Activated CD4-positive, alpha-beta T cell treated with anti-CD3 and anti-CD28 coated beads for 24 hours (primary cell): ENCODE measurements at regions not wholly inside any gene's neighbourhood (a gene's known extent, or its start where the extent isn't known, plus 50 kb on each side); places are given as distances from the start of the nearest gene placed in this dataset.
"Not testable (repeated sequence)": the region's sequence is repeated elsewhere in the genome, so short reads cannot be mapped to it uniquely, and the experiment has no call there.

ENCODE experiments used
- DNase-seq, 2 donors: peaks; one replicate each; pipeline ENCODE4 v3.0.0-alpha.2; 2020; ENCODE audit warnings: low read depth in 2 of 2

DNA sequence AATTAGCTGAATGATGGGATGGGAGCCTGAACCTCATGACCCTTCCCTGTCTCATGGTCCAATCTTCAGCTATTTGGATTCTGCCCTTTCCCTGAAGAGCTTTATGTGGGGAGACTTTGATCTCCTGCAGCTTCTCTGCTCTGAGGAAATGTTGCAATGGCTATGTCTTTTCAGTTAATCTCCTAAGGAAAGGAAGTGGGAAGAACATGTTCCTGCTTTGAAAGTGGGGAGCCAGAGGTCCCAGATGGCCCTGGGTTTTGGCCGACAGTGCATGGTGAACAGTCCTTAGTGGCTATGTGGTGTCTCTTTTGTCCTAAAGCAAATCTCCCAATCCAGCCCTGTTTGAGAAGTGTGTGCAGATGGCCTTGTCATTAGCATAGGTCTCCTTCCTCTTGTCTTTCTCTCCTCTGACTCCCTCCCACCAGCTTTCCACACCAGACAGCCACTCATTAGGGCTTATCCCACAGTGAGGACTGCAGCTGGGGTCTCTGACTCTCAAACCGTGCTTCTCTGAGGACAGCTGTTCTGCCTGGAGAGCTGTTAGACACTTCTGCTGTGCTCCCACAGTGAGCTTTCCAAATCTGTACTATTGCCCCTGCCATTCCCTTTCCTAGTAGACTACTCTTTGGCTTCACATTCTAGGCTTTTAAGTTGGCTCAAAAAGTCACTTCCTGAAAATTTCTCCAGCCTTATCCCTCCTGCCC lies 365.8 kb upstream of the UMPS start:
- DNase-seq = no peak

DNA sequence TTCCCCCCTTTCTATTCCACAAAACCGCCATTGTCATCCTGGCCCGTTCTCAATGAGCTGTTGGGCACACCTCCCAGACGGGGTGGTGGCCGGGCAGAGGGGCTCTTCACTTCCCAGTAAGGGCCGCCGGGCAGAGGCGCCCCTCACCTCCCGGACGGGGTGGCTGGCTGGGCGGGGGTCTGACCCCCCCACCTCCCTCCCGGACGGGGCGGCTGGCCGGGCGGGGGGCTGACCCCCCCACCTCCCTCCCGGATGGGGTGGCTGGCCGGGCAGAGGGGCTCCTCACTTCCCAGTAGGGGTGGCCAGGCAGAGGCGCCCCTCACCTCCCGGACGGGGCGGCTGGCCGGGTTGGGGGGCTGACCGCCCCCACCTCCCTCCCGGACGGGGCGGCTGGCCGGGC lies 363.6 kb upstream of the UMPS start:
- not testable (repeated sequence) for DNase-seq

DNA sequence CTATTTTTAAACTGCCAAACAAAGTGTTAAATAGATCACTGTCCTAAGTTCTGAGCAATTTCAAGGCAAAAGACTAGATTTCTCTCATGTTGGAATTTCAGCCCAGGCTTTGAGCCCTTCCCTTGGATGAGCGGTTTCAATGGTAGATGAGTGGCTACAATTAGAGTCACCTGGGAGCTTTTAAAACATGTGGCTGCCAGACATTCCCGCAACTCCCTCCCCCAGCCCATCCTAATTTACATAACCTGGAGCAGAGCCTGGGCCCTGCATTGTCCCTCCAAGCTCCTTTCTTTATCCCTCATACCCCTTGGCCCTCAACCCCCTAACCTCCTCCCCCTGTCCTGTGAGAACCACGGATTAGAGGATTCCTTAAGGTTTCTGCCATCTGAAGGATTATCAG lies 357.5 kb upstream of the UMPS start:
- DNase-seq = no peak

DNA sequence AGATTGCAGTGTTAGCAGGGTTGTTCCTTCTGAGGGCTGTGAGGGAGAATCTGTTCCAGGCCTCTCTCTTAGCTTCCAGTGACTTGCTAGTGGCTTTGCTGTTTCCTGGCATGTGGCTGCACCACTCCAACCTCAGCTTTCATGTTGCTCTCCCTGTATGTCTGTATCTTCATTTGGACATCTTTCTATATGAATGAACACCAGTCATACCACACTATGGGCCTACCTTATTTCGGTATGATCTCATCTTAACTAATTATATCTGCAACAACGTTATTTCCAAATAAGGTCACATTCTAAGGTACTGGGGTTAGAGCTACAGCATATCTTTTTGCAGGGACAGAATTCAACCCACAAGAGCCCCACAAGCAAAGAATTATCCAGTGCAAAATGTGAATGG lies 356.7 kb upstream of the UMPS start:
- DNase-seq = no peak

DNA sequence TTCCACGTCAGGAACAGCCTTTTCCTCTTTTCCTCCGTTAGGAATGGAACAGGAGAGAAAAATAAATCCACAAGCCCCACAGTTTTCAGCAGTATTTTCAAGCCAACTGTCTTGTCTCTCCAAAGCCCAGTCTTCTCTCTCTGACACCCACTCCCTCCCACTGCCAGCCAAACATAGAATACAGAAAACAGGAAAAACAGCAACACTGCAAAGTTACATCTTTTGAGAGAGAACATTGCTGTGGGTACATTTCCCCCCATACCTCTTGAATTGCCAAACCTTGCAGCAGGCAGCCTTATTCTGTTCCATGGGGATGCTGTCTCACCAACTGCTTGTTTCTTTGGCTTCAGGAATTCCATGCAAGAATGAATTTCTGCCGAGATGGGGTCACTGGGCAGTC lies 355.7 kb upstream of the UMPS start:
- no peak for DNase-seq

DNA sequence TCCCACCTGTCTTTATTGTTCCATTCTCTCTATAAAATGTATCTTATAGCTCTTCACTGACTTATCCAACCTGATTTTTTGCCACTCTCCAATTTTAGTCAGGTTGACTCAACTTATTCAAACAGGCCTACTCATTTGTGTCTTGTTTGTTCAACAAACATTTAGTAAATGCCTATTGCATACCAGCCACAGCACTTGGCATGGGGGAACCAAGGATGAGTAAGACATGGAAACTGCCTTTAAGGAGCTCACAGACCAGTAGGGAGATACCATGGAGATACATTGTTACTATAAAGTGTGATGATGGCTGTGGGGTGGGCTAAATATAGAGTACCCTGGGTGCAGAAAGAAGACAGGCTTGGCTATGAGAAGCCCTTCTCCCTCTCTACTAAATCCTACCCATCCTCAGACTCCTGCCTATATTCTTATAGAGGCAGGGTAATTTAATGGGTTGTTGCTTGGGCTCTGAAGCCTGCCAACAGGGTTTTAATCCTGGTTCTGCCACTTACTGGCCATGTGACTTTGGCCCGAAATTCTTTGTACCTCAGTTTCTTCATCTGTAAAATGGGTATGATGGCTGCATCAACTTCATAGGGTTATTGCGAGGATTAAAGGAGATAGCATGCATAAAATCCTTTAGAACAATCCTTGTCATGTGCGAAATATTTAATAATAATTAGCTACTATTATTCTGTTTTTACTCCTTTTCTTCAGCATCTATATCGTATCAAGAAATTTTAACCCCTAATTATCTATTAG lies 348.5 kb upstream of the UMPS start:
- no peak for DNase-seq

DNA sequence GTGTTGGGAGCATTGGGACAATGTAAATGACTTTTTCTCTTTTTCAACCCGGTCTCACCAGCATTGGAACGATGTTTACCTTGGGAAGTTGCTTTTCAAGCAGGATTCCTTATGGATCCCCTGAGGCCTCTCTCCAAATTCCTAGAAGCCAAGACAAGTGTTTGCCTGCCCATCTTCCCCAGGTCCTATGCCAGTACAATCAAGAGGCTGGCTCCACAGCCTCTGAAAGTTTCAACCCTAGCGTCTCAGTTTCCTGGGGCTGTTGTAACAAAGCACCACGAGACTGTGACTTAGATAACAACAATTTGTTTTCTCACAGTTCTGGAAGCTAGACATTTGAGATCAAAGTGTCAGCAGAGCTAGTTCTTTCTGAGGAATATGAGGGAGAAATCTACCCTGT lies 347.2 kb upstream of the UMPS start:
- DNase-seq = no peak

DNA sequence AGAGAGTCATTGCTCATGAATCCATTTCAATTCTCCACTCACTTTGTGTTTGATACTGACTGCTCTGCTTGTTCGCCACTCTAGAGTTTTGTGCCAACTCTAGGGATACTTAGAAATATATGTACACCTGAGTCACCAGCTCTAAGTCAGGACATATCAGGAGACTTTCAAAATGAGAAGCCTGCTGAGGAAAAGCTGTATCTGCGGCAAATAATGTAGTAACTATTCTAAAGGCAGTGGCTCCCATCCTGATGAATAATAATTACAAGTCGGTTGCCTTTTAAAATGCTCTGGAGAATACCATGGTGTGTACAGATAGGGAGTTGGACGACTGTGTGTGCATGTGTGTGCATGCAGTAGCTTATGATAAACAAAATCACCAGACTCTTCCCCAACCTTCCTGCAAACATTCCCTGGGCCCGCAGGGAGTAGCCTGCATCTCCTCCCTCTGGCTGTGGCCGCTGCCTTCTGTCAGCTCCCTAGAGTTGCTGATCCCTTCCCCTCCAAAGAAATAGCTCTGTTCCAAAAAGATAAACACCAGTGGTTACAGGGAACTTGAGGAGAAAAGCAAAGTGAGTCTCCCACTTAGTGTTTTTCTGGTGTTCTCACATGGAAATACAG lies 346.3 kb upstream of the UMPS start:
- DNase-seq = no peak

DNA sequence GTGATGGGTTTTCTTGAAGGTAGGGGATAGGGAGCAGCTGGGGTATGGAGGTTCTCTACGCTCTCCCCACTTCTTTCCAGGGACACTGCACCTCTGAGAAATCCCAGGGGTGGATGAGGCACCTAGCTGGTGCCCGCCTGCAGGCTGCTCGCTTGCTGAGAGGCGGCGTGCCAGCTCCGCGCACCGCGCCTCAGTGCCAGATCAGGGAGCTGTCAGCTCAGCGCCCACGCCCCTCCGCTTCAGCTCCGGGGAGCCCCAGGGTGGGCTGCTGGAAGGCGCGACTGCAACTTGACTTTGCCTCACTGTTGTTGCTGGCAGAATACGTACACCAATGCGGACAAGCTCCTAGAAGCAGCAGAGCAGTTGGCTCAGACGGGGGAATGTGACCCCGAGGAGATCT lies 345.7 kb upstream of the UMPS start:
- no peak for DNase-seq

DNA sequence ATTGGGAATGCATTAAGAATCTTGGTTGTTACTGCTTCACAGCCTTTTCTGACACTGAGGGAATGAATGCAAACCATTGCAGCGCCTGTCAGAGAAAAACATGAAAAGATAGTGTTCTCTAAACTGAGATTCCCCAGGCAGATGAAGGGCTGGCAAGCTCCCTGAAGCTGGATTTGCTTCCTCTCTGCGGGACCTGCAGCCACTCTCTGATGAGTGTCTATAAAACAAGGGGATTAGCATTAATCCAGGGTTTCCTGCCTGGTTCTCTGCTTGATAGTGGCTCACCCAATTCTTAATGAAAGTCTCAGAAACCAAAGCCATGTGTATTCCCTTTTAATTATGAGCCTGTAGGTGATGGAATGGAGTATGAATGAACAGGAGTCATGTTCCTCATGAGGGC lies 344.3 kb upstream of the UMPS start:
- DNase-seq = no peak

DNA sequence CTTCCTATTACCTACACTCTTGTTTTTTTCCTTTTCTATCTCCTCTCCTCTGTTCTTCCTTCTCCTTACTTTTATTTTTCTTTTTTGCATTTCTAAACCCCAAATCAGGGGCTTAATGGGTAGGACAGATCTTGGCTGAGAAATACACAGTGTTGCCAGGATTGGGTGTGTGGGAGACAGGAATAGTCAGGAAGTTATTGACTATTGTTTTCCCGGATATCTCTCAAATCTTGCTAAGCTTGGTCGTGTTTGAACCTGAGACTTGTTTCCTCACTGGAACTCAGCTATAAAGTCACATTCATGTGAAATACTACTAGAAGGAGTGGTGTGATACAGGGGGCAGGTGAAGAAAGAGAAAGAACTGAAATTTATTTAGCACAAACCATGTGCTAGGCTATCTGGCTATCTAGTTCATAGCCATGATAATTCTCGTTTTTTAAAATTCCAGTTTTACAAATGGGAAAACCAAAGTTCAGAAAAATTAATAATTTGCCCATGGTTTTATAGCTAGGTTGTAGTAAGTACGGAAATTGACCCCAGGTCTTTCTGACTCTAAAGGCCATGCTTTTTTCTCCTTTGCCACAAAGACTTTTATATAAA lies 343.2 kb upstream of the UMPS start:
- no peak for DNase-seq

DNA sequence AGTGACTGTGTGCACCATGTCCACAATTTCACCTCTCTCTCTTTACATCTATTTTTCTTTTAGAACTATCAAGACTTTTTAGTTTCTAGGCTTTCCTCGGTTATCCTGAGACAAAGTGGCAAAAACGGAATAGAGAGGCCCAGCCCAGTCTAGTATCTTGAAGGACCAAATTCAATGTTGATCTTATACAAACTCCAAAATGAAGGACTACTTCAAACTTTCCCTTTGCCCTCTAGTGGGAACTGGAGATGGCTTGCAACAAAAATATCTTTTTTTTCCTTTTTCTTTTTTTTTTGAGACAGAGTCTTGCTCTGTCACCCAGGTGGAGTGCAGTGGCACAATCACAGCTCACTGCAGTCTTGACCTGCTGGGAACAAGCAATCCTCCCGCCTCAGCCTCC lies 338.5 kb upstream of the UMPS start:
- DNase-seq = no peak

DNA sequence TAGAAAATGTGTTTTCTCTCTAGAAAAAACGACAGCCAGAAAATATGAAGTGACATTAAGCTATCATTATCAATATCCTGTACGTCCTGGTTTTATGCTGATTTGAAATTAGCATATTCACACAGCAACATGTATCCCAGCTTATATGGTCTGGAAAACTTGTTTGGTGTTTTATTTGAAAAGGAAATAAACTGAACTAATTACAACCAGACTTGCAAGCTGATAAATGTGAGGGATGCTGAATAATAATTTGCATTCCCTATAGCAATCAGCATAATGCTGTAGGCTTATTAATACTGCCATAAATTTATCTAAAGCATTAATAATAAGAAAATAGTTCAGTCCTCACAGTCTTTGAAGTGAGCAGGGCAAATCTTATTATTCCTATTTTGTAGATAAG lies 336.9 kb upstream of the UMPS start:
- no peak for DNase-seq

DNA sequence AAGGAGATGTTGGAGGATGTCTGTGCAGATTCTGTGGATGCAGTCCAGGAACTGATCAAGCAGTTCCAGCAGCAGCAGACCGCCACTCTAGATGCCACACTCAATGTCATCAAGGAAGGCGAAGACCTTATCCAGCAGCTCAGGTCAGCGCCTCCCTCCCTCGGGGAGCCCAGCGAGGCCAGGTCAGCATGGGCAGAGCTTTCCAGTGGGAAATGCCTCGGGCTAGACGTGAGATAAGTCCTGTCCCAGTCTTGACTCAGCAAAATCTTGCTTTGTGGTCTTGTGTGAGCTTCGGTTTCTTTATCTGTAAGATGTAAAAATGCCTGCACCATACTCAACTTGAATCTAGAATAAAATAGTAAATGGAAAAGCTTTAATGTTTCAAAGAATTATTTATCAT lies 335.1 kb upstream of the UMPS start:
- no peak for DNase-seq

DNA sequence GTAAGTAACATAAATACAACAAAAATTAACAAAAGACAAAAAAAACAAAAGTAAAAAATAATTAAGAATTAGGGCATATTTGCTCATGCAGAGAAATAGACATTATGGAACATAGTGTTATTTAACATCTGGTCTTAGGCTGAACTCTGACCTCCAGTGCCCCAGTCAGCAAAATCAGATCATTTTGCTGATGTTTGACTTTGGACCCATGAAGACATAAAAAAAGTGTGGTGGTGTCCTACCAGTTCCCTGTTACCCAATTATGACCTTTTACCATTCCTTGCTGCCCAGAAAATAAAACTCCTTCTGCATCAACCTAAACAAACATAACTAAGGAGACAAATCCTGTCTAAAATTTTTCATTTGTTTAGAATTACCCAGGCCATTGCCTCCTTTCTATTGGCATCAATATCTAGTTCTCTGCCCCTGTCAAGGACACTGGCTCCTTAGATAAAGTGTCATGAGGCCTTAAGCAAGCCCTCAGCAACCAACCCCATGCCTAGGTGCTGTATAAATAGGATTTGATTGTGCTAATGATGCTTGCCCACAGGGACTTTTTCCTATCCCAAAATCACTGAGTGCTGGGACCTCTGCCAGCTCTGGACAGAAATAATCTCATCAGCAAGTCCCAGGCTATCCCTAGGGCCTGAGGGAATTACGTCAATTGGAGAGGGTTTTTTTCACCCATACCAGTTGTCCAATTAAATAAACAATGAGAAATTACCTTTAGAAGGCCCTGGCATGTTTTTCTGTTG lies 334.5 kb upstream of the UMPS start:
- DNase-seq = no peak

DNA sequence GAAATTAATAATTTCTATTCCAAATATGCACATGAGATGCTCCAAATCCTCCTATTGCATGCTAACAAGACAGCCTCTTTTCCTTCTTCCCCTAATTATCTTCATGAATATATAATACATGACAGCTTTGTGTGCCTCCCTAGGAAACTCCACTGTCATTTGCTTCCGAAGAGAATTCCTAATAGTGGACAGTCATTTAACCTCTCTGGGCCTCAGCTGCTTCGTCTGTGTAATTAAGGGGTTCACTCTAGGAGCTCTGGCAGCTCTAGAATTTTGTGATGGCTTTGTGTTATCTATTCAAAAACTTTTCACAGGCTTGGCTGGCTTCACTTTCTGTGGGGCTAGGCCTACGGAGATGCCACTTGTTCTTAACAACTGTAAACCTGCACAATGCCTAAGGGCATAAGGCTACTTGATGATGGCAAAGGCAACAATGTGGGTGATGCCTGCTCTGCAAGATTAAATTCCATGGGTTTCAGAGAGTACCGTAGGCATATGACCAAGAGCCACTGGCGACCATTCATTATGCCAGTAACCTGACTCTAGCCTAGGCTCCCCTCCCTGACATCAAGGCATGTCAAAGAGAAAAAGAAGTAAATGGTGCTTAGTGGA lies 333.8 kb upstream of the UMPS start:
- no peak for DNase-seq

DNA sequence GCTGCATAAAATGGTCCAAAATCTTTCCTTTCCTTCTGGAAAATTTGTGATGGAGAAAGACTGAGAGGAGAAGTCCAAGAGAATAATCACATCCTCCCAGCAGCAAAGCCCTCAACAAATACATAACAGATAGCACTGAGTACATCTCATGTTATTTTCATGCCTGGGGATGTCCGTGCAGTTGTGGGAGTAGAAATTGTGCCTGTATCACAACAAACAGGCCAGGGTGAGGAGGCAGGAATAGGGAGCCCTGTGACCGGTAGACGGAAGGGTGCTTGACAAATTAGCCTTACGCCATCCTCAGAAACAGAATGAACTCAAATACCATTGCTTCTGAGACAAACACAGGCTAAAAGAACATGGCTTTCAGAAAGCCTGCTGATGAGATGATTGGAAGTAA lies 333.2 kb upstream of the UMPS start:
- DNase-seq = no peak

DNA sequence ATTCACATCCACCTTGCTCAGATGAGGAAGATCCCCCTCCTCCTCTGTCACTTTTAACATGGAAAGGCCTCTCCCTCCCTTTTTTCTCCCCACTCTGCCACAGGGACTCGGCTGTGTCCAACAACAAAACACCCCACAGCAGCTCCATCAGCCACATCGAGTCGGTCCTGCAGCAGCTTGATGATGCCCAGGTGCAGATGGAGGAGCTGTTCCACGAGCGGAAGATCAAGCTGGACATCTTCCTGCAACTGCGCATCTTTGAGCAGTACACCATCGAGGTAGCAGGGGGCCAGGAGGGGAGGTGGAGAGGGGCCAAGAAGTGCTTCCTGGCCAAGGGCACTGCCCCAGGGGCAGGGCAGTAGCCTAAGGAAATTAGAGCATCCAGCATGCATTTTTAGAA lies 331.7 kb upstream of the UMPS start:
- DNase-seq = no peak

DNA sequence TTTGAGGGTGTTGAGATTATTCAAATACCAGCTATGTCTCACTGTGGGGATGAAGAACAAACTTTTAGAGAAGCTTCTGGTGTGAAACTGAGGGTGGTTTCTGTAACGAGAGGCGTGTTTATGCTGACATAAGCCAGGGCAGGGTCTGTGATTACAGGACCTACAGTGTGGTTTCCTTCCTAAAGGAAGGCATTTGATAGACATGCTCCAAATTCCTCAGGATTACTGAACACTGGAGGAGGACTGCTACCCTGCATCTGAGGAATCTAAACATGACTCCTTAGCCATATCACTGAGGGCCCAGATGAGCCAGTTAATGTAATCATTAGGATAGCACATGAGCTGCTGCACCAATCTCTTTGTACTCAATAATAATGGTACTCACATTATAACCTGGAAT lies 328.4 kb upstream of the UMPS start:
- DNase-seq = no peak

DNA sequence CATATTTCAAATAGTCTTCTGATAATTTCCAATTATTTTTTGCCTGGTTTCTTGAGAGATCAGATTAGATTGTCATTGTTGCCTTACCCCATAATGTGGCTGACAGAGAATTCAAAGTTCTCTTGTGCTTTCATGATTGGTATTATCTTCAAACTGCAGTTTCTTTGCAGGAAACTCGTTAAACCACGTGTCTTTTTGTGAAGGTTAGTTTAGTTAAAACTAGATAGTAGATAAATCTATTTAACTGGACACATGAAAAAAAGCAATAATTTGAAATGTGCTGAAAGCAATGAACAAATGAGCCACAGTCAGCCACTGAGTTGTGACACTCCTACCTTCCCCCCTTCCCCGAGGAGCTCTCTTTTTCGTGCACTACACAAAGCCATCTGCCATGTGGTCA lies 327.5 kb upstream of the UMPS start:
- no peak for DNase-seq

DNA sequence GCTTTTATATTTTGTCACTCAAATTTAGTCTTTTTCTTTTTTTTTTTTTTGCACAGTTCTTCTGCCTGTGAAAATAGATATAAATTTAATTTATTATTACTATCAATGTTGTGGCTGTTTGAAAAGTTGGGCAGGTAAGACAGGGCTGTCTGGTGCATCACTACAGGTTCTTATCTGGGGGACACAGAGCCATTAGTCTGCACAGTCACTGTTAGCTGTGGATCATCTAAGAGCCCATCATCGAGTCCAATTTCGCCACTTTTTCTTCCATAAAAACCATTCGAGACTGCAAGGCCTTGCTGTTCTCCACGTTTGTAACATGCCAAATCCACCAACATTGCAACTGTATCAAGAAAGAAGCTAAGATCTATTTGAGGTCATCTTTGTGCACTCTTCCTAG lies 325.6 kb upstream of the UMPS start:
- DNase-seq = no peak

DNA sequence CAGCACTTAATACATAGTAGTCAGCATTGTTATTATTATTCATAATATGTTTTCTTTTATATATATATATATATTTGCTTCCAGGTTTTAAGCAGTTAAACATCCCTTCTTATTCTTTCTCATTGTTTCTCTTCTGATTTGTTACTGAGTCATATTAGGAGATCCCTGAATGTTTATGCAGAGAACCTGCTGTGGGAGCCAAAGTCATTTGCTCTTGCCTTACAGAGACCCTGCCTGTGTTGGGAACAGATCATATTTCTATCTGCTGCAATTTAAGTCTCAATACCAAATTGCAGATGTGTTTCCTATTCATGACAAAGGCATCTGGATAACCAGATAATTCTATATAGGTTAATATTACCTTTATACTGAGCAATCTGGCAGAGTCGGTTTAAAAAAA lies 323.0 kb upstream of the UMPS start:
- DNase-seq = no peak
